GM18867 (cell line): ENCODE measurements at regions not wholly inside any gene's neighbourhood (a gene's known extent, or its start where the extent isn't known, plus 50 kb on each side); places are given as distances from the start of the nearest gene placed in this dataset.
"Not testable (repeated sequence)": the region's sequence is repeated elsewhere in the genome, so short reads cannot be mapped to it uniquely, and the experiment has no call there.

Source experiments
- ATAC-seq: cut with Tn5 transposase; IDR thresholded peaks from one replicate; pipeline ENCODE4 v1.9.1; 2021; ENCODE audit warnings: mild to moderate bottlenecking, moderate library complexity; ENCODE audit not compliant: unreplicated experiment

DNA sequence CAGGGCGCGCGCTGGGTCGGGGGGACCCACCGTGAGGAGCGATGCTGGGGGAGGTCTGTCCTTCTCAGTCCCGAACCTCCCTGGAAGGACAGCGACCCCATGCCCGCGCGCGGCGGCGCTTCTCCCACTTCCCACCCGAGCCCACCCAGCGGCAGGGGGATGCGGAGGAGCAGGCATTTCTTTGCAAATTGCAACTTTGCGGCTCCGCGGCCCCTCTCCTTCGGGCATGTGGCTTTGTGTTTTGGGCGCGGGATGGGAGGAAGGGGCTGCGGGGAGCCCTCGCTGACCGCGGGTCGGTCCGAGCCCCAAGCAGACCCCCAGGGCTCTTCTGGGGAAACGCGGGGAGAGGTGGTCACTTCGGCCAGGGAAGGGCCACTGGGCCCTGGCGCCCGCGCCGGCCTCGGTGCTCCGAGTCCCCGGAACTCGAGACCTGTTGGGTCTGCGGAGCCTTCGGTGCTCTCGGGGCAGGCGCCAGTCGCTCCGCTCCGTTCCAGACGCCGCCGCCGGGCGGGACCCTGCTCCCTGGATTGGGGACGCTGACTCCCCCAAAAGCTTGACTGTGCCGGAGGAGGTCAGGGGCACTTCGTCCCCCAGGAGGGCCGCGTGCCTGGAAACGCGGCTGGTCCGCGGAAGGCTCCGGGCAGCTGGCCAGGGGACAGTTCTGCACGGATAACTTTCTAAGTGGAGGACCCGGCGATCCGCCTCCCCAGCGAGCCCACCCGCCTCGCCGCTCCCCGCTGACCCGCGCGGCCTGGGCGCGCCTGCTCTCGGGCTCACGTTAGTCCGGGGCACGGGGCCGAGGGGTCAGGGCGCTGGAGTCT lies 164.2 kb upstream of the DPP6 start:
- ATAC-seq = no peak

DNA sequence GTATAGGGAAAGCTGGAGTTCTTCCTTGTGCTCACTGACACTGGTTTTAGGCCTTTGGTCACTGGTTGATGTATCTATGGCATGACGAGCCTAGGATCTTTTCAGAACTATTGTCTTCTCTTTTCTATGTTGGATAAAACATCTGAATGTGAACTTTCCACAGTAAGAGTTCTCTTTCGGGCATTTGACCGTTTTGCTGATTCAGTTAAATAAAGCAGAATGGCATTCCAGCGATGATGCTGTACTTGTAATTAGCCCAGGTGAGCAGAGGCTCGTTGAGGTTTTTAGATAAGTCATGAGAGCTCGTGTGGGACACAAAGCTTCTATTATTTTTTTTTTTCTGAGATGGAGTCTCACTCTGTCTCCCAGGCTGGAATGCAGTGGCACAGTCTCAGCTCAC lies 160.2 kb upstream of the DPP6 start:
- no peak for ATAC-seq

DNA sequence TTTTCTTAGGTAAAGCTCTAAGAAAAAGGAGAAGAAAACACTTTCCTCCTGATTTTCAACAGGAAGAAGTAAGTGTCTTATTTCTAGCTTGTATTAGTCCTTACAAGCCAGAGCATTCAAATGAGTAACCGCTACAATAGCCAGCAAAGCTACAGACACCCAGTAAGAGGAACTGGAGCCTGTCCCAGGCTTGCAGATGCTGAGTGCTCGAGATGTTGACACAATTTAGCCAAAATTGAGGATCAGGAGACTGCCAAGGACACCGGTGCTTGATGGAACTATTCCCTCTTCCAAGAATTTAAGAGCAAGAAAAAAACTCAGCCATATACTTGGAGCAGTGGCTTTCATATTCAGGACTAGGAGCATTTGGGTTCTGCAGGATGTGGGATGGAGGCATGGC lies 149.3 kb upstream of the DPP6 start:
- ATAC-seq = no peak

DNA sequence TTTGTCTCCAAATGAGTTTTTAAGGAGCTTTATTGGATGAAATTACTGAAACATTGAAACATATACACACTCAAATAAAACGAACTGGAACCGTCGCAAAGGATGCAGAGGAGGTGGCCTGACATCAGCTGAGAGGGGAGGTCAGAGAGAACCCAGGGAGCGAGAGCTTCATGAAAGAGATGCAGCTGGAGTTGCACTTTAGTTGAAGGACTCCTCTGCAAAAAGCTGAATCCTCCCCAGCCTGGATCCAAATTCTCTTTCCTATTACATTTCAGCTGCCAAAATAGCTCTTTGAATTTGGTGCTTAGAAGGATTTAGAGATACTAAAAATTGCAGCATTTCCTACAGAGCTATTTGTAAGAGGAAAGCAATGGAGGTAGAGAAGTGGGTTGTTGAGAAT lies 140.0 kb upstream of the DPP6 start:
- no peak for ATAC-seq

DNA sequence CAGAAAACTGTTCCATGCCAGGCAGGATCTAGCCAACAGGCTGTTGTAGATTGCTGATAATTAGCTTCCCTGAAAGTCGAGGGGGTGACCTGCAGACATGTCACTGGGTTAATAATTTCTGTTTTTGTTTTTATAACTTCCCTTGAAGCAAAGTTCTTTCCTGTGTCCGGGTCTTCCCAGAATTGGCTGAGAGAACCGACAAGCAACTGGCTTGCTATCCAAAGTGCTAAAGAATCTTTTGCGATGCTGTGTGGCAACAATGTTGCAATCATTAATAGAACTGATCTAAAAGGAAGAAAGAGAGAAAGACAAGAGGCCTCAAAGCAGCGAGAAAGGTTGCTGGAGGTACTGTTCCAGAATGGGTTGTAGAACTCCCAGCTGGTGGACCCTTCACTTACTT lies 132.1 kb upstream of the DPP6 start:
- ATAC-seq = no peak

DNA sequence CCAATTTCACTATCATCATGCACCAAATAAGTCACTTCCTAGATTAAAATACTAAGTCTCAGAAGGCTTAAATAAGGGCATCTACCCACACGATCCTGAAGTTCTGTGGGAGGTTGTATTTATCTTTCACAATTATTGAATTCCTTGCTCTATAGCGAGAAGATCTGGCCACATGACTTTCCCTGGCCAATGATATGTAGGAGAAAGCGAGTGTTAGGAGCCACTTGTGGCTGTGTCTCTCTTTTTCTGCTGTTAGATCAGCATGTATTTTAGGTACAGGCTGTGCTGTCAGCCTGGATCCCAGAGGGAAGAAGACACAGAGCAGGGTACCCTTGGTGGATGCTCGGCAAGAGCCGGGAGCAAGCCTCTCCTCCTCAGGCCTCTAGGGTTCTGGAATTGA lies 131.3 kb upstream of the DPP6 start:
- no peak for ATAC-seq

DNA sequence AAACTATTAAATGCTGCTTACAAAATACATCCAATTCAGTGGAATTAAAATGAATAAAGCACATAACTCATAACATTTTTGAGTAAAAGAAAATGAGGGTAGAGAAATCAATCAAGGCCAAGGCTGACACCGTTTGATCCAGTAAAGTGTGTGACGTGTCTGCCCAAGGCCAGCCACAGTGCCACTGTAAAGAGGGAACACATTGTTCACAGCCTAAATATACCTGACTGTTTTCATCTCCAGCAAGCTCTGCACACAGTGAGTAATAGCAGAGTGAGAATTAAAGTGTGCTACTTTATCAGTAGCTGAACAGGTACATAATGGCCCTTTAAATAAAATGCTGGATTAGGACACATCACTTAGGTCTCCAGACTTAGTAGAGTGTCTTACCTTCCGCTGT lies 130.8 kb upstream of the DPP6 start:
- no peak for ATAC-seq

DNA sequence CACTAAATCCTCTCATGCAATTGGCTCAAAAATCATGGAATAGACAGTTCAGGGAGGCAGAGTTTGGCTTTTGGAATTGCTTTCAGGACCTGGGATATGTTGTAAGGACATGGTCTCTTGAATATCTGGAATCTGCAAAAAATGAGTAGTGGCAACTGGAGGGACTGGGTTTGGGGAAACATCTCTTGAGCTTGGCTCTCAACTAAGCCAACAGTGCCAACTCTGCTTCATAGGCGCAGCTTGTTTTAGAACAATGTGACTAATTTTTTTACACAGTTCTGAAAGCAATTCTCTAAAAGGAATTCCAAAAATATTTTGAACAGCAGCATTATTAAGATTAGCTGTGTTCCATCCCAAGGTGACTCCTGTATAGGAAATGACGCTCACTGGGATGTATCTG lies 121.5 kb upstream of the DPP6 start:
- ATAC-seq = no peak

DNA sequence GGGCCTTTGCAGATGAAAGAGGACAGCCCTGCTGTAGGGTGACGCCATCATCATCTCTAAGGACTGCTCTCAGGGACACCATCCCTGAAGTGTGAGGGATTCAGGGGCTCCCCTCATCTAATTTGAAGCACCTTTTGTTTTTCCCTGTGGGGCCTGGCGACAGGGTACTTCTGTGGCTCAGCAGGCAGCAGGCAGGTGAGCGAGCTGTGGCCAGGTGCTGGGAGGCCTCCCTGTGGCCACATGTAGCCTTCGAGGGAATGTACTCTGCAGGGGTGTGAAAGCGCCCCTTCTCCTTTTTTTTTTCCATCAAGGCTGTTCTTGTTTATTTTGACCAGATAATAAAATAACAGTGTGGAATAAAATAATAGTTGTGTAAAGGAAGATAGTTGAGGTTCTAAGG lies 118.2 kb upstream of the DPP6 start:
- no peak for ATAC-seq

DNA sequence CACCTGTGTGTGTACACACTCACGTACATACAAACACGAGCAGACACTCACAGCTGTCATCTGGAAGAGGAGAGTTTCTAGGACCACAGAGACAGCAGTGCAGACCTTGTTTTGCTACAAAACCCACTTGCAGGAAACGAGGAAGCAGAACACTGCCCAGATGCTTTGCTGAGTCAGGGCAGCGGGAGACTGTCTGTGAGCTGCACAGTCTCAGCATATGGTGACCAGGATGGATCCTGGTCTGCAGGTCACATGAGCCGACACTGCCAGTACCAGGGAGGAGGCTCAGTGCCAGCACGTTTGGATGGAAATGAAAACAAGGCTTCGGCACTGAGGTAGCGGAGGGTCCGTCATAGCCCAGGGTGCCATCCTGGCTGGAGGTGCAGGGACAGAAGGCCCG lies 117.6 kb upstream of the DPP6 start:
- ATAC-seq = no peak

DNA sequence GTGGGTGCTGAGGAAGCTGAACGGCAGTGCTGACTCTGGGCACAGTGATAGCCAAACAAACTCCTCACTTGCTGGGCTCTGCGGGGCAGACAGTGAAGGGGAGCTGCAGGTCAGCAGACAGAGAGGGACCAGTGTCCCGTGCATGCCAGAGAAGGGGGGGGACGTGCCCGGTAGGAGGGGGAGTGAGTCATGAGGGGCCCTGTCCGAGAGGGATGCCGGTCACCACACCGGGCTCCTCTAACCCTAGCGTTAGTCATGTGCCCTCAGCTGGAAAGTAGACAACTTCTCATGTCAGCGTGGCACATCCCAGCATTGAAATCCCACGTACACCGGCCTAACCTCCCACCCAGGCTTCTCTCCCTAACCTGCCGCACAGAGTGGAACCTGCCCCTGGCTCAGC lies 117.1 kb upstream of the DPP6 start:
- no peak for ATAC-seq

DNA sequence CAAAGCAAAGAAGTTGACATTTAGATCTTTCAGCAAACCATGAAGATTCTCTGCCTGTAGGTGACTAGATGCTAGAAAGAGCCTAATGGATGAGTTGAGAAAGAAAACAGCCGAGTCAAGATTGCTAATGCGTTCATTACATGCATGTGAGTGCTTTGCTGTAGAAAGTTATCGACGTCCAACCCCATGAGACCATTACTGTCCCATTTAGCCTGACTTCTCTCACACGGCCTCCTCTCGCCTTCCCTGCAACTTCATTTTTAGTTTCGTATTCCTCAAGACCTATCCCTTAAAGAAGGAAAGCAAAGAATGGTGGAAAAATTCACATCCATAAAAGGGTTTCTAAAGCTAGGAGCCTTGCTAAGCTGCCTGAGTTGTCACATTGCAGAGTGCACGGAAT lies 113.7 kb upstream of the DPP6 start:
- no peak for ATAC-seq

DNA sequence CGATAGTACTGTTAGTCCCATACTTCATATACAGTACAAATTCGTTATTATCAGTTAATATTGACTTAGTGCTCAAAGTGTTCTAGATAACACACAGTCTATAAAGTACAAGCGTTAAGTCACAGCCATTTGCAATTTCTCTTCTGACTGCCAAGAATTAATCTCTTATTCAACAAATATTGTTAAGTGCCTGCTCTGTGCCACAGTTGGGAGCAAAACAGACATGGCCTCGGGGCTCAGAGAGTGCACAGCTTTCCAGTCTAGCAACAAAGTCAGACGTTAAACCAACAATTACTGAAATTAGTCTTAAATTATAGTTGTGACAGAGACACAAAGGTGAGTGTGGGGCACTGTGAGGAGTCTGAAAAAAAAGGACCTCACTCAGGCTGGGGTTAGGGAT lies 113.0 kb upstream of the DPP6 start:
- ATAC-seq = no peak

DNA sequence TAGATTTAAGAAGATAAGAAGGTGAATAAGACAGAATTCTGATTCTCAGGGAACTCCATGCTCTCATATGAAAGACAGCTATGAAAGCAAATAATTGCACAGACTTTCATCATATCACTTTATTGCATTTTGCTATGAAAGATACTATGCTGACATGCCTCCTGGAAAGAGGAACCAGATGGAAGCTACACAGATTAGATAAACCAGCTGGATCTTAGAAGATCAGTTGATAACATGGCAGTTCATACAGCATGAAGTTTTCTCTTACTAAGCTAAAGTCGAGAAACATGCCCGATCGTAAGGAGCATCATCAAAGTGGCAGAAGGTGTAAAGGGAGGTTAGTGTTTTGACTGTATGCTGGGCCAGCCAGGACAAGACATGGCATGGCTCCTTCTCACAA lies 112.5 kb upstream of the DPP6 start:
- ATAC-seq = no peak

DNA sequence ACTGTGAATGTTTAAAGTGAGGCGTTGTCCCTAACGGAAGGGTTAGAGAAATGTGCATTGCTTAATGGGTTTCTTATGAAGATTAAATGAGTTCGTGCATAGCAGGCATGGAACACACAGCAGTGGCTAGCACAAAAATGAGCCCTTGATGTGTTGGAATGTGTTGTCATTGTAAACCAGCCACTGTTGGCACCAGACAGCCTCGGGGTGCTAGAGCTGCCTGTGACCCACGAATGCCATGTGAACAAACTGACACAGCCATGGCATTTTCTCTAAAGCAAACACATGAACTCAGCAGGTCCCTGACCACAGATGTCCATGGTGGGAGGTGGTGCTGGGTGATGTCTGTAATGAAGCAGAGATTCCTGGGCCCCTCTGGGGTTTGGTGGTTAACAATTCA lies 111.1 kb upstream of the DPP6 start:
- no peak for ATAC-seq

DNA sequence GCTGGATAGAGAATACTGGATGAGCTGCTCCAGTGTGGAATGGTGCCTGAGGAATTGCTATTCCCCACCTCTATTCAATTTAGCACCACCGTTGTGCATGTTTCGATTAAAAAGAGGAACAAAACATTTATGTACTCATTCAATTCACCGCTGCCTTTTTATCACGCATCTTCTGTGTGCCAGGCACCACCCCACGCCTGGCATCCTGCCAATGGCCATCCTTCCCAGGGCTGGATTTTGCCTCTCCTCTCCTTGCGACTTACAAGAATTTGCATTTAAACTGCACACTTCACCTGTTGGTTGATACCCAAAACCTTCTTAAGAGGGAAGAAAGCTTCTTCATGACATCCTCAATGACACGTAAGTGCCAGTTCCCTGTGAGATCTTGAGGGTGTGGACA lies 110.2 kb upstream of the DPP6 start:
- ATAC-seq = no peak

DNA sequence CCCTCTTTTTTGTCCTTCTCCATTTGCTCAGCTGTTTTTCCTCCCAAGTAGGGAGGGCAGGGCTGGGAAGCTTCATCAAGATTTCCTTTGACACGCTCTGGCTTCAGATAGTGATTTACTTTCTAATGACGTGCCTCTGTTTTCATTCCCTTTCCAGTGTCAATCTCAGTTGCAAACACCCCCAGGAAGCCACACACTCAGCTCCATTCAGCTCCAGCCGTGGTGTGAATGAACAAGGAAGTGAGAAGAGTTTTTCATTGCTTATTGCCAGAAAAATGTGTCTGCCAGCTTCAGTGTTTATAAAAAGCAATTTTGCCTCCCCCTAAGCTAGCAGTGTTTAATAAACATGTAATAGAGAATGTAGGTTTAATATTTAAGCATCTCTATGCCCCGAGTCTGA lies 108.7 kb upstream of the DPP6 start:
- no peak for ATAC-seq

DNA sequence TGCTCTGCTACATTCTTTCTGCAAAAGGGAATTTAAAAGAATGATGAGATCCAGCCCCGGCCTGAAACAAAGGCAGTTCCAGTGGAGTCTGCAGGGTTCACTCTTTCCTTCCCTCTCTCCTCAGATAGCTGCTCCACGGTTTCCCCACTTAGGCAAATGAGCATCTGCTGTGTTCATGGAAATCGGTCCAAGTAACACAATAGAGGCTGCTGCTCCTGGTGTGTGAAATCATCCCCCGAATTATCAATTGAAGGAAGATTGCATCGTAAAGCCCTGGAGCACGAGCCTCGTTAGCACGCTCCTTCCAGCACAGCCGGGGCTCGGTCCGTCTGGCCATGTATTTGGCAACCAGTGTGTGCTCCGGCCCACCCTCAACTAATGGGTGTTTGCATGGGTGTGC lies 108.3 kb upstream of the DPP6 start:
- no peak for ATAC-seq

DNA sequence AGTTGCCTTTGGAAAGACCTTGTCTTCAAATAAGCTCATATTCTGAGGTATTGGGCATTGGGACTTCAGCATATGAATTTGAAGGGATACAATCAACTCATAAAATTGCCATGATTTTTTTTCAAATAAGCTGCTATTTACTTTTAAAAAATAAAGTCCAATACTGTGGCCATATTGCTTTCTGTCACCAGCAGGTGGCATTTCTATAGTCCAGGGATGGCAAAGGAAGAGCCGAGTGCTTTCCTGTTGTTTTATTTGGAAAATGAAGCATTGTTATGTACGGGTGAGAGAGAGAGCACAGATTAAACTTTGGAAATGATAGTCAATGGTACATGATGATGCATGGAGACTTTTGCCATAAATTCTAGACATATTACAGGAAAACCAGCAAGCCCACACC lies 104.1 kb upstream of the DPP6 start:
- ATAC-seq = no peak

DNA sequence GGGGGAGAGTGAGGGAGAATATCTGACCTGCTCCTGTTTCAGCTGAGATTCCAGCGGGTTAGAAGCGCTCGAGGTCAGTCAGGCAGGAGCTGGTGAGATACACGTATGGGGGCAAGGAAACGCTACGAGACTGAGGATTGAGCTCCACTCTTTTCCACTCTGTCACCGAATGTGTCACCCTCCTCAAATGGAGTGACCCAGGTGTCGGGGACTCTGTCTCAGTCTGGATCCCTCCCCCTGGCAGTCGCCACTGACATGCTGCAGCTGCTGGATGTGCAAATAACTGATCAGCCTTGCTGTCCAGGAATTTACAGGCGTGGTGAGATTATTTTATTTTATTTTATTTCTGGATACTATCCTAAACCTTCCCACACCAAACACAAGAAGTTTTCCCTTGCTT lies 100.9 kb upstream of the DPP6 start:
- ATAC-seq = no peak

DNA sequence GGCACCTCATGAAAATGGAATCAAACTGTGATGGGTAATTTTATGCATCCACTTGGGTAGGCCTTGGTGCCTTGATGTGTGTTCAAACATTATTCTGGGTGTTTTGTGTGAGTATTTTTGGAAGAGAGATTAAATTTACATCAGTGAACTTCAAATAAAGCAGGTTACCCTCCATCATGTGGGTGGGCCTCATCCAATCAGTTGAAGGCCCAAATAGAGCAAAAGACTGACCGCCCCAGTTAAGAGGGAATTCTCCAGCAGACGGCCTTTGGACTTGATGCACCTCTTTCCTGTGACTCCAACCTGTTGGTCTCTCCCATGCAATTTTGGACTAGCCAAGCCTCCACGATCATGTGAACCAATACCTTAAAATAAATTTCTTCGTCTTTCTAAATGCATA lies 97.7 kb upstream of the DPP6 start:
- no peak for ATAC-seq

DNA sequence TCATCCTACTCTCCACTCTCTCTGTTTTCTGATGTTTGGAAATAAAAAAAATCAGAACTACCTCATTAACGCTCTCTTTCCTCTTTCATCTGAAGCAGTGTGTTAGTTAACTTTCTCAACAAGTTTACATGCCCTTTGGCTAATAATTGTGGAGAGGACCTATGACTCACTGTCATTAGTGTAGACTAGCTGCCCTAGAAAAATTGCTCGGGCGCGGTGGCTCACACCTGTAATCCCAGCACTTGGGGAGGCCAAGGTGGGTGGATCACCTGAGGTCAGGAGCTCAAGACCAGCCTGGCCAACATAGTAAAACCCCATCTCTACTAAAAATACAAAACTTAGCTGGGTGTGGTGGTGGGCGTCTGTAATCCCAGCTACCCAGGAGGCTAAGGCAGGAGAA lies 94.5 kb upstream of the DPP6 start:
- not testable (repeated sequence) for ATAC-seq

DNA sequence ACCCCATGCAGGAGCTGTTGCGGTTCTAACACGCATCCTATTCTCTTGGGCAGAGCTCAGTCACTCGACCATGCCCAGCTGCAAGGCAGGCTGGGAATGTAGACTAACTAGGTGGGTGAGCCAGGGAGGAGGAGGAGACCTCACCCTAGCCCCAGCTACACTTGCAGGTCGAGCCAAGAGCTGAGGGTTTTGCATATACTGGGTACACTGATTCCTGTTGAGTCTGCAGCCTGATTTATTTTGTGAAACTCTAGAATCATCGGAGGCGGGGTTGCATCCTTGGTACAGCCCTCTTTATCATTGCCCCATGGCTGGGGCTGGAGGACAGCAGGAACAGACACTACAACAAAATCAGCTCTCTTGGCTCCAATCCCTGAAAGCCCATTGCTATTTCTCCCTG lies 93.8 kb upstream of the DPP6 start:
- not testable (repeated sequence) for ATAC-seq
